ENCODE measurements at regions not wholly inside any gene's neighbourhood (a gene's known extent, or its start where the extent isn't known, plus 50 kb on each side); places are given as distances from the start of the nearest gene placed in this dataset.

GRCh38 chr4:139611391-139611790, 54.2 kb upstream of the MGST2 start:
- in situ Hi-C loops (cut with MboI; ENCODE audit: low pct_unique_long_range_greater_than_20kb in 2 of 9, low sequenced_read_pairs in 9 of 9, unreplicated experiment in 9 of 9), result no loop called here
- 63 to 100% (median 99%) methylated on average over 1 to 3 of the region's 3 CpGs for WGBS, 10 experiments
- no peak overlapping the region for H3K4me3 ChIP-seq
- H3K27ac ChIP-seq, result no peak overlapping the region
- no peak for ATAC-seq (replicated peaks in 6 of 8)
- H3K4me1 ChIP-seq (replicated peaks in 1 of 2), result no peaks in the 10 kb centered on the region

DNA sequence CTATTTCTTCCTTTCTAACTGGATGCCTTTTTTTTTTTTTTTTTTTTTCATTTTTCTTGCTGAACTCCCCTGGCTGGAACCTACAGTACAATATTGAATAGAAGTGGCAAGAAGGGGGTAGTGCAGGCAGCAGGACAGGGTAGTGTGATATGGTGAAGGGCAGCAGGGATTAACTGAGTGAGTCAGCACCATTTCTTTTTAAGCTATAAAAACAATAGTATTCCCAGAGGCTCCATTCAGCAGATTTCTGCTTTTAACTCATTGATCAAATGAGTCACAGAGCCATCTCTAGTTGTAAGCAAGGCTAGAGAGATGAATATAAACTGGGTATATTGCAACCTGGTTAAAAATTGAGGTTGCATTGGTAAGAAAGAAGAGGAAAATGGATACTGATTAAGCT, 53.6 kb upstream of the SETD7 start:
- no peaks in the 10 kb centered on the region for H3K4me1 ChIP-seq (replicated peaks in 1 of 2)
- in situ Hi-C loops (cut with MboI; ENCODE audit: low pct_unique_long_range_greater_than_20kb in 2 of 9, low sequenced_read_pairs in 9 of 9, unreplicated experiment in 9 of 9), result no loop called here
- peak in 6 of 8 experiments; percentile 47 to 88 (median 70) for ATAC-seq (replicated peaks in 6 of 8)
- no peak overlapping the region for H3K27ac ChIP-seq
- H3K4me3 ChIP-seq, result no peak overlapping the region

- Histone ChIP-seq H3K27ac (no peak overlapping the region), H3K4me3 (no peak overlapping the region), H3K4me1 (replicated peaks in 1 of 2) (peaks cover 0 to 2% of the 10 kb centered on the region in 2 donors)
- 14 to 100% (median 74%) methylated on average over 1 to 3 of the region's 3 CpGs for WGBS, 10 experiments
- no peak for ATAC-seq (replicated peaks in 6 of 8)
- in situ Hi-C loops (cut with MboI; ENCODE audit: low pct_unique_long_range_greater_than_20kb in 2 of 9, low sequenced_read_pairs in 9 of 9, unreplicated experiment in 9 of 9), result no loop called here
These were observed 51.6 kb upstream of the SETD7 start for GRCh38 chr4:139607502-139608060.

DNA sequence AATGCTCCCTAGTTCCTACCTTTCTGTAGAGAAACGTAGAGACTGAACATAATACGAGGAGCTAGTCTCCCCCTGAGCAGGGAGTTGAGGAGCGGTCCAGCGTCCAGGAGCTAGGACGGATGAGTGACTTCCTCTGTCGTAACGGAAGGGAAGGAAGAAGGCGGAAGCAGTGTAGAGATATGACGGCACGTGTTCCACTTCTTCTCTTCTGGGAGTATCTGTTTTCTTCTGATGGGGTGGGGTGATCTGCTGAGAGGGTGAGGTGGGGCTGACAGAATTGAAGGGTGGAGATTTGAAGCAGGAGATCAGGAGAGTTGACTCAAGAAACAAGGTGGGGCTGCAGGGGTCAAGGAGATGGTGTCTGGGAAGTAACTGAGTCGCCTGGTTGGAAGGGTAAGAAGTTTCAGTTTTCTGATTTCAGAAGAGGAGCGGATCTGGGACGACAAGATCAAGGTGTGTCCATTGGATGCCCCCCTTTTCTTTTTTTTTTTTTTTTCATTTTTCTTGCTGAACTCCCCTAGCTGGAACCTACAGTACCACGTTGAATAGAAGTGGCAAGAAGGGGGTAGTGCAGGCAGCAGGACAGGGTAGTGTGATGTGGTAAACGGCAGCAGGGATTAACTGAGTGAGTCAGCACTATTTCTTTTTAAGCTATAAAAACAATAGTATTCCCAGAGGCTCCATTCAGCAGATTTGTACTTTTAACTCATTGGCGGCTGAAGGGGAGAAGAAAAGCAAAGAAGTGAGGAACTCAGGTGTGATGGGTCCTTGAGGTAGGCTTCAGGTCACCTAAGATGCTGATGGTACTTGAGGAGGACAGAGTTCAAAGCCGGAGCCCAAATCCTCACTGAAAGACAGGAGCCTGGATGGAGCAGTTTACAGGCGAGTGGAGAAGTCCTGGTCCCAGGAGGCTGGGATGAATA, 50.8 kb upstream of the SETD7 start:
- WGBS, 10 experiments, result 58 to 100% (median 75%) methylated on average over 2 to 16 of the region's 18 CpGs
- in situ Hi-C loops (cut with MboI; ENCODE audit: low pct_unique_long_range_greater_than_20kb in 2 of 9, low sequenced_read_pairs in 9 of 9, unreplicated experiment in 9 of 9), result no loop called here
- no peak overlapping the region for H3K27ac ChIP-seq
- no peak overlapping the region for H3K4me3 ChIP-seq
- H3K4me1 ChIP-seq (replicated peaks in 1 of 2), result peaks cover 0 to 4% of the 10 kb centered on the region in 2 donors
- ATAC-seq (replicated peaks in 6 of 8), result peak in 4 of 8 experiments; percentile 22 to 86 (median 78)

GRCh38 chr4:139606103-139606502, 50.1 kb upstream of the SETD7 start:
- peaks cover 0 to 4% of the 10 kb centered on the region in 2 donors for H3K4me1 ChIP-seq (replicated peaks in 1 of 2)
- H3K4me3 ChIP-seq, result no peak overlapping the region
- peak in 2 of 8 experiments; percentile 23 to 57 for ATAC-seq (replicated peaks in 6 of 8)
- no peak overlapping the region for H3K27ac ChIP-seq
- 64 to 97% (median 79%) methylated on average over 4 to 8 of the region's 8 CpGs; no CpG with 5 or more reads in 2 of the 10 experiments for WGBS, 10 experiments
- in situ Hi-C loops (cut with MboI; ENCODE audit: low pct_unique_long_range_greater_than_20kb in 2 of 9, low sequenced_read_pairs in 9 of 9, unreplicated experiment in 9 of 9), result no loop called here
